ENCODE measurements at regions not wholly inside any gene's neighbourhood (a gene's known extent, or its start where the extent isn't known, plus 50 kb on each side); places are given as distances from the start of the nearest gene placed in this dataset.

DNA sequence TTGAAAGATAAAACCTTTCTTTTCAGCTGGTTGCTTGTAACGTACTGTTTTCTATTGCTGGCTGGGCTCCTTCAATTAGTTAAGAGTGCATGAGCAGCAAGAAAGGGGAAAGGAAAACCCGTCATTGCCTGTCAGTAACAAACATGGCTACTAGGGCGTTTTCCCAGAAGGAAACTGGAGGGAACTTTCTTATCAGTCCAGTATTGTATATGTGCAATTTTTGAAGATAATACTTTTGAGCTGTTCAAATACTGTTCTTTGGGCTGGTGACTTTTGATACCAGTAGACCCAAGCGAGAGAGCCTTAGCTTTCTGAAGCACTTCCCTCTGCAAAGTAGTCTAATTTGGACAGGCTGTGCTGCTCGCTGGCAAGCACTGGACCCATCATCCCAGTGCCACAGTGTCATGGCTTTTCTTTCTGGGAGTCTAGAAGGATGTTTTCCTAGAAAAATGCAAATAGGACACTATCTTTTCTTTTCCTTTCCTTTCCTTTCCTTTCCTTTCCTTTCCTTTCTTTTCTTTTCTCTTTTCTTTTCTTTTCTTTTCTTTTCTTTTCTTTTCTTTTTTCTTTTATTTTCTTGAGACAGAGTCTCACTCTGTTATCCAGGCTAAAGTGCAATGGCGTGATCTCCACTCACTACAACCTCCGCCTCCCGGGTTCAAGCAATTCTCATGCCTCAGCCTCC lies 149.9 kb upstream of the SMIM23 start:
- intact Hi-C loops (cut with micrococcal nuclease): no loop called here
- Histone ChIP-seq H2BK15ac (ENCODE audit: low read depth, low read length) (no peak overlapping the region), H2BK120ac (ENCODE audit: low read depth, low read length) (no peak overlapping the region), H2AK9ac (replicated peaks; ENCODE audit: low read depth, low read length, poor library complexity) (no peak overlapping the region), H2AK5ac (ENCODE audit: low read depth, low read length) (no peak overlapping the region), H4K5ac (ENCODE audit: low read depth, low read length) (no peak overlapping the region), H3K9ac (ENCODE audit: low read depth, low read length) (no peak overlapping the region), H3K4me2 (ENCODE audit: low read depth, low read length) (no peak overlapping the region), H3K36me3 (ENCODE audit: control insufficient read depth, insufficient read depth, low read length) (no peaks in the 10 kb centered on the region), H3K27me3 (ENCODE audit: control insufficient read depth, insufficient read depth, low read length) (peaks cover 17% of the 10 kb centered on the region; the same call in 1 of the 2 replicates), H4K8ac (ENCODE audit: low read depth in 2 of 2, low read length in 2 of 2) (no peak overlapping the region), H3K18ac (ENCODE audit: low read depth, low read length) (no peak overlapping the region), H3K4me1 (ENCODE audit: control insufficient read depth, insufficient read depth, low read length) (no peaks in the 10 kb centered on the region), H2AFZ (replicated peaks; ENCODE audit: low read length, poor library complexity) (no peak overlapping the region), H3K56ac (ENCODE audit: extremely low read depth, insufficient read depth, low read length) (no peak overlapping the region), H3K4ac (ENCODE audit: low read depth, low read length) (no peak overlapping the region), H4K91ac (ENCODE audit: insufficient read depth, low read depth, low read length) (no peak overlapping the region), H3K9me1 (ENCODE audit: insufficient read depth, low read length) (no peaks in the 10 kb centered on the region; the same call in 1 of the 2 replicates), H2BK20ac (ENCODE audit: low read depth, low read length) (no peak overlapping the region), H3K27ac (ENCODE audit: insufficient read depth, low read length) (no peak overlapping the region), H3K4me3 (ENCODE audit: insufficient read depth, low read depth, low read length) (no peak overlapping the region), H3K14ac (replicated peaks; ENCODE audit: low read depth, low read length) (no peak overlapping the region), H3K79me1 (ENCODE audit: low read depth in 1 of 2, low read length in 2 of 2) (no peaks in the 10 kb centered on the region), H3K9me3 (ENCODE audit: control insufficient read depth, insufficient read depth, low read length) (no peaks in the 10 kb centered on the region), H2BK5ac (ENCODE audit: low read depth, low read length, poor library complexity, severe bottlenecking) (no peak overlapping the region), H3K23ac (ENCODE audit: low read depth, low read length) (no peak overlapping the region), H4K20me1 (ENCODE audit: insufficient read depth, low read length) (no peaks in the 10 kb centered on the region)
- CTCF ChIA-PET: interaction anchor here (0.7 kb wide), 1 partner anchor 171 kb away, joined by 3 read pairs; no protein-coding TSS in a partner anchor
- ATAC-seq (ENCODE audit: low read depth) (no peak), DNase-seq (no peak)
- dilution Hi-C loops (cut with HindIII; ENCODE audit: low sequenced_read_pairs, unreplicated experiment): no loop called here
- POLR2A ChIA-PET (ENCODE audit: unreplicated experiment): no interaction called here
- 90% methylated on average over 2 of the region's 8 CpGs; no CpG with 5 or more reads in 1 of the 2 experiments for WGBS, 2 experiments (ENCODE audit: extremely low coverage in 2 of 2, insufficient read length in 1 of 2)
- no TSS peak for BruUV-seq (replicated peaks)
- TF ChIP-seq POLR2A (IDR thresholded peaks at IDR 0.05; ENCODE audit: low read depth, low read length) (no peak), FOS (IDR thresholded peaks at IDR 0.05; ENCODE audit: low read depth, low read length) (no peak), NFE2L2 (IDR thresholded peaks at IDR 0.05; ENCODE audit: low read depth, low read length) (no peak), RAD21 (IDR thresholded peaks at IDR 0.05; ENCODE audit: low read length) (no peak), MAZ (IDR thresholded peaks at IDR 0.05; ENCODE audit: borderline replicate concordance, low read depth, low read length) (no peak), RCOR1 (IDR thresholded peaks at IDR 0.05; ENCODE audit: insufficient replicate concordance, low read length) (no peak), BHLHE40 (IDR thresholded peaks at IDR 0.05; ENCODE audit: low read depth, low read length) (no peak), CHD1 (IDR thresholded peaks at IDR 0.05; ENCODE audit: low read depth, low read length) (no peak), MAFK (IDR thresholded peaks at IDR 0.05; ENCODE audit: low read depth, low read length) (no peak), SMC3 (IDR thresholded peaks at IDR 0.05; ENCODE audit: low read depth, low read length) (no peak)
- TF ChIP-seq, protein P1, sequence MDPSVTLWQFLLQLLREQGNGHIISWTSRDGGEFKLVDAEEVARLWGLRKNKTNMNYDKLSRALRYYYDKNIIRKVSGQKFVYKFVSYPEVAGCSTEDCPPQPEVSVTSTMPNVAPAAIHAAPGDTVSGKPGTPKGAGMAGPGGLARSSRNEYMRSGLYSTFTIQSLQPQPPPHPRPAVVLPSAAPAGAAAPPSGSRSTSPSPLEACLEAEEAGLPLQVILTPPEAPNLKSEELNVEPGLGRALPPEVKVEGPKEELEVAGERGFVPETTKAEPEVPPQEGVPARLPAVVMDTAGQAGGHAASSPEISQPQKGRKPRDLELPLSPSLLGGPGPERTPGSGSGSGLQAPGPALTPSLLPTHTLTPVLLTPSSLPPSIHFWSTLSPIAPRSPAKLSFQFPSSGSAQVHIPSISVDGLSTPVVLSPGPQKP (IDR thresholded peaks at IDR 0.05; ENCODE audit: borderline replicate concordance, low read depth, low read length): no peak
- in situ Hi-C loops (cut with MboI; ENCODE audit: low sequenced_read_pairs): no loop called here
